GM08714 (cell line): ENCODE measurements at regions not wholly inside any gene's neighbourhood (a gene's known extent, or its start where the extent isn't known, plus 50 kb on each side); places are given as distances from the start of the nearest gene placed in this dataset.

ENCODE experiments used
- H3K4me3 ChIP-seq: fragments of 200-500 bp; sonication (Bioruptor generic); 2 replicates; pipeline ENCODE4 v1.5.1; 2014; ENCODE audit warnings: mild to moderate bottlenecking, low read length, inconsistent platforms
- ZNF274 ChIP-seq: IDR thresholded peaks from 2 replicates; pipeline ENCODE4 v1.6.1; 2012; ENCODE audit warnings: mild to moderate bottlenecking, low read depth, low read length

GRCh38 chr17:79155701-79156100 is 81.1 kb downstream of the ENGASE start:
- H3K4me3 ChIP-seq: no peak overlapping the region
- no peak for TF ChIP-seq ZNF274

- no peak overlapping the region for H3K4me3 ChIP-seq
- no peak for TF ChIP-seq ZNF274
Observed at GRCh38 chr17:79154951-79155585, 80.4 kb downstream of the ENGASE start.

- TF ChIP-seq ZNF274: no peak
- no peak overlapping the region for H3K4me3 ChIP-seq
Observed at GRCh38 chr17:79154446-79154845, 79.8 kb downstream of the ENGASE start.

GRCh38 chr17:79153367-79154130 is 78.9 kb downstream of the ENGASE start:
- TF ChIP-seq ZNF274: no peak
- no peak overlapping the region for H3K4me3 ChIP-seq

- TF ChIP-seq ZNF274: no peak
- no peak overlapping the region for H3K4me3 ChIP-seq
Observed at GRCh38 chr17:79152636-79153035, 78.0 kb downstream of the ENGASE start.

- no peak overlapping the region for H3K4me3 ChIP-seq
- TF ChIP-seq ZNF274: no peak
Observed at GRCh38 chr17:79152110-79152509, 77.5 kb downstream of the ENGASE start.

- H3K4me3 ChIP-seq: no peak overlapping the region
- TF ChIP-seq ZNF274: no peak
Observed at GRCh38 chr17:79150799-79151198, 76.2 kb downstream of the ENGASE start.

- H3K4me3 ChIP-seq: no peak overlapping the region
- no peak for TF ChIP-seq ZNF274
Observed at GRCh38 chr17:79150035-79150733, 75.6 kb downstream of the ENGASE start.

- no peak for TF ChIP-seq ZNF274
- H3K4me3 ChIP-seq: no peak overlapping the region
Observed at GRCh38 chr17:79148584-79148983, 74.0 kb downstream of the ENGASE start.

- no peak for TF ChIP-seq ZNF274
- no peak overlapping the region for H3K4me3 ChIP-seq
Observed at GRCh38 chr17:79147746-79148506, 73.3 kb downstream of the ENGASE start.

GRCh38 chr17:79146562-79146961 is 71.9 kb downstream of the ENGASE start:
- no peak overlapping the region for H3K4me3 ChIP-seq
- TF ChIP-seq ZNF274: no peak

GRCh38 chr17:79145548-79145947 is 70.9 kb downstream of the ENGASE start:
- H3K4me3 ChIP-seq: no peak overlapping the region
- TF ChIP-seq ZNF274: no peak

- no peak for TF ChIP-seq ZNF274
- H3K4me3 ChIP-seq: no peak overlapping the region
Observed at GRCh38 chr17:79144133-79144532, 69.5 kb downstream of the ENGASE start.

- TF ChIP-seq ZNF274: no peak
Observed at GRCh38 chr17:79142375-79142774, 67.8 kb downstream of the ENGASE start.

More at GRCh38 chr17:79142375-79142774, 67.8 kb downstream of the ENGASE start:
- no peak overlapping the region for H3K4me3 ChIP-seq
